HG02981 (cell line): ENCODE measurements at regions not wholly inside any gene's neighbourhood (a gene's known extent, or its start where the extent isn't known, plus 50 kb on each side); places are given as distances from the start of the nearest gene placed in this dataset.
A peak's percentile ranks its signal among the peaks of the same experiment; 100 is the strongest.
"Not testable (repeated sequence)": the region's sequence is repeated elsewhere in the genome, so short reads cannot be mapped to it uniquely, and the experiment has no call there.

Experiments
- ATAC-seq: cut with Tn5 transposase; IDR thresholded peaks from one replicate; pipeline ENCODE4 v1.9.1; 2021; ENCODE audit warnings: mild to moderate bottlenecking, moderate library complexity; ENCODE audit not compliant: unreplicated experiment

DNA sequence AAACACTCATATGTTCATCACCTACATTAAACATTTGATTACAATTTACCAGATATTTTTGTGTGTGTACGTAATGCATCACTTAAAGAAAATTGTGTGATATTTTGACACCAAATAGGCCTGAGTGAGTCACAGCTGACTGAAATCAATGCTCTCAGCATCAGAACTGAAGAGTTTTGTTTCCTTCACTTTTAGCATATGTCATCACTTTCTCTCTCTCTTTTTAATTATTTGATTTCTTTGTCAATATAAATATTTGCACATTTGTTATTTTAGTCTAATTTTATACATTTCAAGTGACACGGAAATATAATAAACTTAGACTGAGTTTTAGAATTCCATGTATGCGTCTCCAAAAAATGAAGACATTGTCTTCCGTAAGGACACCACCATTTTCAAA is 545.3 kb downstream of the PTPRC start:
- ATAC-seq: no peak

DNA sequence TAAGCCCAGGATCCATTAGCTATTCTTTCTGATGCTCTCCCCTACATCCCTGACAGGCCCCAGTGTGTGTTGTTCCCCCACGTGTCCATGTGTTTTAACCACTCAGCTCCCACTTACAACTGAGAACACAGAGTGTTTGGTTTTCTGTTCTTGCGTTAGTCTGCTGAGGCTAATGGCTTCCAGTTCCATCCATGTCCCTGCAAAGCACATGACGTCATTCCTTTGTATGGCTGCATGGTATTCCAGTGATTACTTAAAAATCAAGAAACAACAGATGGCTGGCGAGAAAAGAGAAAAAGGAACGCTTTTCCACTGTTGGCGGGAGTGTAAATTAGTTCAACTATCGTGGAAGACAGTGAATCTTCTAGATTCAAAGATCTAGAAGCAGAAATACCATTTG is 556.0 kb downstream of the PTPRC start:
- no peak for ATAC-seq

DNA sequence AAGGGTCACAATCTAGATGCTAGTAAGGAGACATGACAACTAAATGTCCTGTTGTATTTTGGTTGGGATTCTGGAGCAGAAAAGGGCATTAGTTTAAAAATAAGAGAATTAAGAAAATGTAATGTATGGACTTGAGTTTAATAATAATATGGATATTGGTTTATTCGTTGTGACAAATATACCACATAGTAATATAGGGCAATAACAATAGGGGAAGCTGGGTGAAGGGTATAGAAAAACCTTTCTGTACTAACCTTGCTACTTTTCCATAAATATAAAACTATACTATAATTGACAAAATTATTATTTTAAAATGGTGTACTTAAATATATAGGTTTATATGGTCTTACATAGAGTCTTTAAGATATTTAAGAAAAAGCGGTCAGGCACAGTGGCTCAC is 558.9 kb downstream of the PTPRC start:
- no peak for ATAC-seq

DNA sequence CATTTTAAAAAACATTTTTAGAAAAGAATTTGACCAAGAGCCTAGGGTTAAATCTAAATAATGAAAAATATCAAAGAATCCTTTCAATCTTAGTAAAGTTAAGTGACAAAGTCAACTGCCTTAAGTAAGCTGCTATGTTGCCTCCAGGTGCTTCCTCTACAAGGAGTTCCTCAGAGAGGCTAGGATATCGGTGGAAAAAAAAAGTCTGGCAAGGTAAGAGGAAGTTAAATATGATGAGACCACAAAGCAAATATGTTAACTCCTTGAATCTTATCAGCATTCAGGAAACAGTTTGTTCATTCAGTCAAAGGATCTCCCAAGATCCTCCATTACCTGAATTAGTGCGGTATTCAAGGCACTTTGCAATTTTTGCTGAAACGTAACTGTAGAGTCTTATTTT is 563.5 kb downstream of the PTPRC start:
- no peak for ATAC-seq

DNA sequence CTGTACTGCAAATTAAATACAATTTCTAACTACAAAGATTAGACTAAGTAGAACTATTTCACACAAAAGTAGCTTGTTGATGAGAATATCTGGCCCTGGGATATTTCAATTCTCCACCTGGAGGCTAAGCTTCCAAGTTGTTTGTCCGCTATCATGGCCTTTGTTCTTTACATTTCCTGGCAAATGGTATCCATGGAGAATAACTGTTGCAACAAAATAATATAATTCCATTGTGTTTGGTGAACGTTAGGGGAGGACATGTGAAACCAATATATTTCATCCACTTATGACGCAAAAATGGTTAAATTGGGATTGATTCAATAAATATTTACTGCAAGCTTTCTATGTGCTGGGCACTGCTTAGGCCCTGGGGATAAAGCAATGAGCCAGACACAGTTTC is 565.4 kb downstream of the PTPRC start:
- ATAC-seq: no peak

DNA sequence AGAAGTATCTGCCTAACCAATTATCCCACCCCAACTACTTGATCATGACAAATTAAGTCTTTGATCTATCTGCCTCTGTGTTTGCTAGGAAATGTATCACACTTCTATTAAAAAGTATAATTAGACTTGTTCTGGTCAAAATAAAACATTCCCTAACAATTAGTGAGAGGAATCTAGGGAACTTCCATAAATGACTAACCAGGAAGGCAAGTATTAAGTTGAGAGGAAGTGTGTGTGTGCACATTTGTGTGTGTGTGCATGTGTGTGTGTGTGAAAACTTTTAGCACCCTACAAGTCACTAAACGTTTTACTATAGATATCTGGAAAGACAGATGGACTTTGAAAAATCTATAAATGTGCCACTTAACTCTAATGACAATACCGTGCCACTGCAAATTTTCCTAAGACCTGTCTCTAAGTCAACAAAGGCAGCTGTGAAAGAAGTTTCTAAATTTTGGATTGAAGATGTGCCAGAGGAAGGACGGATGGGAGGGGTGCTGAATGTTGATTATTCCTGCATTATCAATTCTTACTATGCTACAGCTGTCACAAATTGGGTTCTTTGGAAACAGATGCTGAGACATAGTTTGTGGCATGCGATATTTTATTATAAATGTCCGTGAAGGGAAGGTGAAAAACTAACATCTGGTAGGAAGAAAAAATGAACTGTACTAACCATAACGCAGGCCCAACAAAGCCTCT is 567.1 kb downstream of the PTPRC start:
- no peak for ATAC-seq

DNA sequence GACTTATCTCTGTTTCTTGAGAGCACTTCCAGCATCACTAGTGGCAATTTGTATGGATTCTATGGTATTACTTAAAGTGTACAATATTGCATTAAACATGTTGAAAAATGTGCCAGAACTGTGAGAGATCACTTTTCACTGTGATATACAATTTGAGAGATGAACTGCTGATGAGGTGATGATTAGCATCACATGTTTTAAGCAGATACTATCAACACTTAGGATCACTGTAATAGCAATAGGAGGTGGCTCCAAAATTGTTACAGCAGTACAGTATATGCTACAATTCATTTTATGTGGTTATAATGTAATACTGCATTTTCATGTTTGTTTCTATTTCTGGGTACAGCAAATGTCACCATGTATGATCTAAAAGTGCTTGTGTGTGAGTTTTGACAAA is 570.0 kb downstream of the PTPRC start:
- no peak for ATAC-seq

DNA sequence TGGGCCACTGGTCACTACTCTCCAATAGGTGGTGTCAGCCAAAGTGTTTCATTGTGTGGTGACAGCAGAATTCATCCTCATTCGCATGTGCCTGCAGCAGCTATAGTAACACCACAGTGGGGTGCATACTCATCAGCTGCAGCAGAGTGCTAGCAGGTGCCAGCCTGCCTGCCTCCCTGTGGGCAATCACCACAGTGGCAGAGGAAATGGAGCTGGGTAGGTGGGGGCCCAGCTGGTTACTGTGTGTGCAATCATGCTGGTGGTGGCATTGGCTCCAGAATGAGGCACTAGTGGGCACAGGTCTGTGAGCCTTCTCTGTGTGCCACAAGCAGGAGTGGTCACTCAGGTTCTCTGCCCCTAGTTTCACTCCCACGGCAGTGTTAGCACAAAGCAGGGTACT is 579.2 kb downstream of the PTPRC start:
- ATAC-seq: no peak

DNA sequence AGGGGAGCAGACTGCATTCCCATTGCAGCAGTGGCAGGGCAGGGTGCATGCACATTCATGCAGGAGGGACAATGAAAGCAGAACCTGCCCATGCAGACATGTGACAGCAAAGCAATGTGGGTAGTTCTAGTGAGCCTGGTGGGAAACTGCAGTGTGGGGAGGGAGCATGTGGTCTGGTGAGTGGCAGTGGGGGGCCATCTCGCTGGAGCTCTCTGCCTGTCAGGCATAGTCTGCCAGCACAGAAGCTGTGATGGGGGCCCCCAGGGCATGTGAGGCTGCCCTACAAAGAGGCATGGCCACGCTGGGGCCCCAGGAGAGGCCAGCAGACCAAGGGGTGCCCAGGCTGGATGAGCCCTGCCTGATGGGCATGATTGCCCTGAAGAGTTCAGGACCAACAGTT is 579.7 kb downstream of the PTPRC start:
- no peak for ATAC-seq

DNA sequence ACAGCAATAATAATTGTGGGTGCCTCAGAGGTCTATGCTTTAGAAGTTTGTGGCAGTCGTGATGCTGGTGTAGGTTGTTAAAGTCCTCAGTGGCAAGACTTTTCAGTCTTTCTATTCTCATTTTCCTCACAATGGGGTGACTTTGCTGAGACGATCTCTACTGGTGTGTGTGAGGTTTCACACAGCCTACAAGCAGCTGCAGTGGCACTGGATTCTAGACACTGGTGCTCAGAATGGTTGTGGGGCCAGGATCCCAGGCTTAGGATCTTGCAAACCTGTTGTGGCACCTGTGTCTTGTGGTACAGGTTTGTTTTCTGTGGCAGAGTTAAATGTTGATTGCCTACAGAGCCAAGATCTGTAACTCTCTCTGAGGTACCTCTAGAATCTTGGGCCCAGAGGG is 581.2 kb downstream of the PTPRC start:
- no peak for ATAC-seq

DNA sequence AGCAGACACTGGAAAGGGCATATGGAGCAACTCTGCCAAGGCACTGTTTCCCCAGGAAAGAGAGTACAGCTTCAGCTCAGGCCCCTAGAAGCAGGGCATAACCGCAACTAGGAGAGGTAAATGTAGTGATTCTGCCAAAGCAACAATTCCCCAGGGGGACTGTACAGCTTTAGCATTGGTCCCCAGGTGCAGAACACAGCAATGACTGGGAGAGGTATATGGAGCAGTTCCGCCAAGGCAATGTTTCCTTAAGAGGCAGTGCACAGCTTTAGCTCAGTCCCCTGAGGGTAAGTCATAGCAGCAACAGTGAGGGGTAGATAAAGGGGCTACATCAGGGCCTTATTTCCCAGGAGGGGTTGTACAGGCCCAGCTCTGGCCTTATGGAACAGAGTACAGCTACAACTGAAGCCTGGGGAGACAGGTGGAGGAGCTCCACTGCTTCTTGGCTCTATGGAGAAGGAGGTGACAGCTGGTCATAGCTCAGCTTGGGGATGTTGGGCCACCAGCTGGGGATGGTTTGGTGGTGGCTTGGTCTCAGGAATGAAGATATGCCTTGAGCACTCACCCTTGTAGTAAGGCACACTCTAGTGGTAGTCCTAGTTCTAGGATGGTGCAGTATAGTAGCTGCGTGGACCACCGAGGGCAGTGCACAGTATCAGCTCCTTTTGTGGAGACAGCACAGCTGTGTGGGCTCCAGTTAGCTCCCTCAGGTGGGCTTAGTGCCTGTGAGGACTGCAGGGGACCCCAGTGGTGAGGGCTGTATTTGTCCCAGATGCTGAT is 582.7 kb downstream of the PTPRC start:
- no peak for ATAC-seq

DNA sequence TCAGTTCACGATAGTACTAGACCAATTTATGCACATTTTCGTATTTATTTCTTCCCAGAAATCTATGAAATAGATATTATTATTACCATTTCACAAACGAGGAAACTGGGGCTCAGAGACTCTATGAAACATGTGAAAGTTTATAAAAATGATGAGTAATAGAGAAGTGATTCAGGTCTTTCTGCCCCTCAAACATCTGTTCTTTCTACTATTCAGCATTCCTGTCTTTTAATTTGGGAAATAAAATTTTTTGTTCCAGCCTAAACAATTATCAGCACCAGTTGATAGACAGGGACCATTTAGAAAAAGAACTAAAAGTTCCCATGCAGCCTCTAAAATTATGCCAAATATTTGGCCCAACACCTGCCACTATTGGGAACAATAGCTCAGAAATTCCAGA is 585.1 kb downstream of the PTPRC start:
- ATAC-seq: no peak

DNA sequence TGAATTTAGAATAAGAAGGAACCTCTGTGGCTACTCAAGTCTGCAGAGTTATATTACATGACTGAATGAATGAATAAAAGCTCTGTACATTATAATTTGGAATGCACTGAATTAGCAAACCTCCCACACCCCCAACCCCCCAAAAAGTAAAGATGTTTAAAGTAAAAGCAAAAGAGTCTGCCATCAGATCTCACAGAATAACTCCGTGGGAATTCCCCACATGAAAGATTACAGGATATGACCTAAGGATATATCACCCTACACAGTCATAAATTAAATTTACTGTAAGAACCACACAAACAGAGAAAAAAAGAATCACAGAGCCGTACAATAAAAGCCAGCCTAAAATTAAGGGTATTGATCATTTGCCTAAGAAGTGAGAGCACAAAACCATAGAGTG is 587.3 kb downstream of the PTPRC start:
- peak; percentile 64 for ATAC-seq

DNA sequence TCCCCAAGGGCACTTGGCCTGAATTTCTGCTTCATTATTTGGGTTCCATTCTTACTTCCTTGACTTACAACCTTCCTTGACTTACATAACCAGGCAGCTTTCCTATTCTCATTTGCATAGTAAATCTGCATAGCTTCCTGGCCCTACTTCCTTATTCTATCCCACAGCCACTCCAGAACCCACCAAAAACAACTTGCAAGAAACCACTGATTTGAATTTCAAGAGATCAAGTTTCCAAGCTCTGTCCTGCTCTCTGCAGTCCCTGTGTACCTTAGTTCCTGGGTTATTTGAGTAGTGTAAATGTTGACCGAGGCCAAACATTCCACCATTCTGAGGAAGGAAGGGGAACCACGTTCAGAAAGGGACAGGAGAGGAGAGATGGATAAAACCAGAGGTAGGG is 603.3 kb downstream of the PTPRC start:
- ATAC-seq: no peak

DNA sequence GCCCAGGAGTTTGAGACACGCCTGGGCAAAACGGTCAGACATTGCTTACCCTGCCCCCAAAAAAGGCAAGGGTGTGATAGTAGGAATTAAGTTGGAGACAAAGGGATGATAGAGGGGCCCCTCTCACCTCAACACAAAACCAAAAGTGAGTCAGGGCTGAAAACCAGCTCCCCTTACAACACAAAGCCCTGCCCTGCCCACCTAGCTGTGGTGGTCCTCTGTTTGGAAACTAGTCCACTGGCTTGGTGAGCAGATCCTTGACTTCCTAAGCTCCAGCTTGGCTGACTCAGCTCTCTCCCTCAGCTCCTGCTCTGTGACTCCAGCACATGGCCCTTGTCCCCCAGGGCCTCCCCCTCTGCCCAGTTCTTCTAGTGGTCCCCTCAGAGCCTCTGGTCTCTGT is 603.8 kb downstream of the PTPRC start:
- ATAC-seq: no peak

DNA sequence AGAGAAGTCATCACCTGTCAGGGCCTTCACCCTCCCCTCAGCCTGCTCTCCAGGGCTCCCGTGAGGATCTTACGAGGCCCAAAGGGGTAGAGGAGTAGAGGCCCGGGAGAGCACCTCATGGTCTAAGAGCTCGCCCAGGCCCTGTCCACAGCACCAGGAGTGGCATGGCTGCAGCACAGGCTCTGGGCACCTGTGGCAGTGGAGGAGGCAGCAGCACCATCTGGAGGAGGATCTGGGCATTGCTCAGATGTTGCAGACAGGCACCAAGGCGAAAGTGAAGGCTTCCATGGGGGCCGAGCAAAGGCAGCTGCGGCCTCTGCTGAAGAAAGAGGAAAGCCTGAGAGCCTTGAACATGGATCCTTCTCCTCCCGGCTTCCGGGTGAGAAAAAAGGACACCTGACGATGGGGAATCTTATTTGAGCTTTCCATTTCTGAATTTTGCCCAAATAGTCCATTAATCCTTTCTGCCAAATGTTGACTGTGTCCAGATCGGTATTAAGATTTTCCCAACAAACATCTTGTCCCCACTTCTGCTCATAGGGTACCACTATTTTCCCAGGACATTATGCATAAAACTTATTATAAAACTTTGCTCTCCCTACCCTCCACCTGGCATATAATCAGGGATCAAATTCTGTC is 604.7 kb downstream of the PTPRC start:
- peak; percentile 99 for ATAC-seq

DNA sequence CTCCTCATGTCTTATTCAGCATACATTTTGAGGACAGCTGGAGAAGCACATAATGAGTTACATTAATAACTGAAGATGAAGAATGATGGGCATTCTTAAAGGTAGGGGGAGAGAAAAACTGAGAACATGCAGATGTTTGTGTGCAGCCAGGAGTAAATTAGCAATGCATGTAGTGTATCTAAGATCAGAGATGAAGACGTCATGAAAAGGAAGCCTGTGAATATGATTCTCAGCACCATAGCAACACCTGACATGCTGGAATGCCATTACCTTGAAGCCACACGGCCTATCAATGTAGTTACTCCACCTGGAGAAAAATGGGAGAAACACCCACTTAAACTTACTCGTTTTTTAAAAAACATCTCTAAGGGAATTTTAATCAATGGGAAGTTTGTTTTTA is 607.1 kb downstream of the PTPRC start:
- ATAC-seq: no peak

DNA sequence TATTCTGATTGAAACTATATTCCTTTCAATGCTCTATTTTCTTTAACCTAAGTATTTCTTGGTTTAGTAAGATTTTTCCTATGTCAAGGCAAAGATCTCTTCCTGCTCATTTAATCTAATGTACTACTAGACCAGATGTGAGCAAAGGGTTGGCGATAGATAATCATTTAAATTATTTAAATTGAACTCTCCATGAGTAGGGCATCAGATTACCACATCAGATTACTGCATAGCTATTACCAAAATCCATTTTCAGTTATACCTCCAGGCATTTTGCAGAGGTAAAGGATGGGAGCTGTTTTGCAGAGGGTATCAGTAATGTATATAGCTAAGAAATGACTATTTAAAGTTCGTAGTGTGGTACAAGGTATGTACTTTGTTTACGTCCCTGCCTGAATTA is 607.9 kb downstream of the PTPRC start:
- ATAC-seq: no peak

DNA sequence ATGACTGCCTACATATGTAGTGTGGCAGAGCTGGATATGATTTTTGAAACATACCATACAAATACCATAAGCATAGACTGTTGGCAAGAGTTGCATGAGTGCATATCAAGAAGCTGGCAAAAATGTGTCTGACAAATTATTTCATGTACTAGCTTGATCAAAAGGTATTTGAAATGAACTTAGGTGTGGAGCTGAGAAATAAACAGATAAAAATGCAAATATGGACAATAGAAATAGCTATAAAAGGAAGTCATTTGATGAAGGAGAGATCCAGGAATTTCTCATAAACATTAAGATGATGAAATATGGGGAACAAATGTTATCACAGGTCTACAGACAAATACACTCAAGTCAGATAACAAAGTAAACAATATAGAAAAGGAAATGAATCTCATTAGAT is 609.1 kb downstream of the PTPRC start:
- ATAC-seq: no peak

DNA sequence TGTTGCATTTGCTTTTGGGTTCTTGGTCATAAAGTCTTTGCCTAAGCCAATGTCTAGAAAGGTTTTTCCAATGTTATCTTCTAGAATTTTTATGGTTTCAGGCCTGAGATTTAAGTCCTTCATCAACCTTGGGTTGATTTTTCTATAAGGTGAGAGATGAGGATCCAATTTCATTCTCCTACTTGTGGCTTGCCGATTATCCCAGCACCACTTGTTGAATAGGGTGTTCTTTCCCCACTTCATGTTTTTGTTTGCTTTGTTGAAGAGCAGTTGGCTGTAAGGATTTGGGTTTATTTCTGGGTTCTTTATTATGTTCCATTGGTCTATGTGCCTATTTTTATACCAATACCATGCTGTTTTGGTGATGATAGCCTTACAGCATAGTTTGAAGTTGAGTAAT is 615.2 kb downstream of the PTPRC start:
- ATAC-seq: not testable (repeated sequence)

DNA sequence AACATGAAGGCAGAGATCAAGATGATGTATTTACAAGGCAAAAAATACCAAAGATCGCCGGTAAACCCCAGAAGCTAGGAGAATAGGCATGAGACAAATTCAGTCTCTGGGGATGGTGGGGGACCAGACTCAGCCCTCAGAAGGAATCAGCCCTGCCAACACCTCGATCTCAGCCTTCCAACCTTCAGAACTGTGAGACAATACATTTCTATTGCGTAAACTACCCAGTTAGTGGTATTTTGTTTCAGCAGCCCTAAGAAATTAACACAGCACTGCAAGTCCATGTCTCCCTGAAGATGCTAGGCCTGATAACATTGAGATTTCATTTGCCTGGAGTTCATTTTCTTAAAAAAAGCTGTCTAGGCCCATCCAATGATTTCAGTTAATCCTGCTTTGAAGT is 622.5 kb downstream of the PTPRC start:
- ATAC-seq: no peak

DNA sequence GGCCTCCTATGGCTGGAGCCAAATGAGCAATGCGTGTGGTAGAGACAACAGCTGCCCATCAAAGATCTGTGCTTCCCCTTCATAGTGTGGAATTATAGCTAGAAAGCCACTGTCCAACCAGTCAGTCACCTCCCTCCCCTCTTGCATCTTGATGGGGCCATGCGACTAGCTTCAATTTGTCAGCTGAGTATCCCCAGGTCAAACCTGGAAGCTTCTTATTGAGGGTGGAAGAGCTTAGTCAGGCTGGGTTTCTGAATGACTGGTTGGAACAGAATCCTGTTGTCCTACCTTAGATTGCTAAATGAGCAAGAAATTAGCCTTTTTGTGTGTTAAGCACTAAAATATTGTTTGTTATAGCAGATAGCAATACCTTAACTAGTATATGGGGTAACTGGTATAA is 625.4 kb downstream of the PTPRC start:
- no peak for ATAC-seq
